Neuron (in vitro differentiated cells): ENCODE measurements at regions not wholly inside any gene's neighbourhood (a gene's known extent, or its start where the extent isn't known, plus 50 kb on each side); places are given as distances from the start of the nearest gene placed in this dataset.
"Not testable (repeated sequence)": the region's sequence is repeated elsewhere in the genome, so short reads cannot be mapped to it uniquely, and the experiment has no call there.

ENCODE experiments used
- H2AFZ ChIP-seq: one replicate; pipeline ENCODE4 v1.6.1; 2013; ENCODE audit warnings: low read depth, mild to moderate bottlenecking, inconsistent platforms, low read length, moderate library complexity
- H3K27me3 ChIP-seq: one replicate; pipeline ENCODE4 v1.6.1; 2013; ENCODE audit warnings: low read length; ENCODE audit not compliant: insufficient read depth
- H3K36me3 ChIP-seq: one replicate; pipeline ENCODE4 v1.6.1; 2013; ENCODE audit warnings: low read length; ENCODE audit not compliant: insufficient read depth
- H3K4me1 ChIP-seq: one replicate; pipeline ENCODE4 v1.6.1; 2013; ENCODE audit warnings: low read length; ENCODE audit not compliant: insufficient read depth
- H3K4me3 ChIP-seq: 2 replicates; pipeline ENCODE4 v1.5.1; 2013; ENCODE audit warnings: mild to moderate bottlenecking, low read length, moderate library complexity
- H3K9me3 ChIP-seq: one replicate; pipeline ENCODE4 v1.6.1; 2013; ENCODE audit warnings: low read length

- not testable (repeated sequence) for H3K9me3 ChIP-seq, H2AFZ ChIP-seq, H3K4me1 ChIP-seq, H3K36me3 ChIP-seq, H3K4me3 ChIP-seq, H3K27me3 ChIP-seq
Observed at GRCh38 chr1:149635290-149635899, 51.7 kb downstream of the PPIAL4C start.

GRCh38 chr1:149636286-149637122, 52.9 kb downstream of the PPIAL4C start:
- H3K9me3 ChIP-seq, H3K36me3 ChIP-seq, H2AFZ ChIP-seq, H3K4me1 ChIP-seq, H3K27me3 ChIP-seq: not testable (repeated sequence)
- peak overlapping the region; percentile 57 for H3K4me3 ChIP-seq

DNA sequence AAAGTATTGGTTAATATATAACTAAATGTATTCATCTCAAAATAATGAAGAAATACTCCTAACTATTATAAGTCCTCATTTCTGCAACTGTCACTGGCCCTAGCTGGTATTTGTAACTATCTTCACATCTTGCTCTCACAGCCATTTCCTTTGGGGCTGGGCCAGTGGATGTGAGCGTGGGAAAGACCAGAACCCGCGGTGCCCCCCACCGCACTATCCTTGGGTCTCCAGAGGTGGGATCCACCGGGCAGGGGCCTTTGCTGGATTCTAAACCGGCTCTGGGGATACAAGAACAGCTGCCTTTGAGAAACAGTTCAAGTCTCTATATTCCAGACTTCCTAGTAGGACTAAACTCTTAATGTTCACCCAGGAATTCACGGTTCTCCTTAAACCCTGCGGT, 54.8 kb downstream of the PPIAL4C start:
- H3K36me3 ChIP-seq, H3K4me3 ChIP-seq, H3K4me1 ChIP-seq, H2AFZ ChIP-seq, H3K27me3 ChIP-seq, H3K9me3 ChIP-seq: not testable (repeated sequence)

- not testable (repeated sequence) for H2AFZ ChIP-seq, H3K36me3 ChIP-seq, H3K27me3 ChIP-seq, H3K9me3 ChIP-seq, H3K4me3 ChIP-seq, H3K4me1 ChIP-seq
Observed at GRCh38 chr1:149638901-149639658, 55.4 kb downstream of the PPIAL4C start.

DNA sequence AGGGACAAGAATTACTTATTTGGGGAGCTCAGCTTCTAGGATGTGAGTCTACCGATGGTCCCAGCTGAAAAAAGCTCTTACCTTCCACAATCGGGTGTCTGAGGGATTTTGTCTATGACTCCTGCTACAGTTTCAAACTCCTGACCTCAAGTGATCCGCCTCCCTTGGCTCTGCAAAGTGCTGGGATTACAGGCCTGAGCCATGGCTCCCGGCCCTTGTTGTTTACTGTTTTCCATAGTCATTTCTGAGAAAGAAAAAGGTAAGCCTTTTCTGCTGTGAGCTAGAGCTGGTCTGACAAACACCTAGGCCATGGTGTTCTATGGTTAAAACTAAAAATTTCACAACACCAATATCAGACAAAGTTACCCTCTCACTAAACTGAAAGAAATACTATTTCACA, 57.5 kb downstream of the PPIAL4C start:
- not testable (repeated sequence) for H3K9me3 ChIP-seq, H3K27me3 ChIP-seq, H2AFZ ChIP-seq, H3K36me3 ChIP-seq, H3K4me3 ChIP-seq, H3K4me1 ChIP-seq

GRCh38 chr1:149644818-149645217, 61.2 kb downstream of the PPIAL4C start:
- not testable (repeated sequence) for H2AFZ ChIP-seq, H3K4me1 ChIP-seq, H3K36me3 ChIP-seq, H3K27me3 ChIP-seq, H3K9me3 ChIP-seq, H3K4me3 ChIP-seq

DNA sequence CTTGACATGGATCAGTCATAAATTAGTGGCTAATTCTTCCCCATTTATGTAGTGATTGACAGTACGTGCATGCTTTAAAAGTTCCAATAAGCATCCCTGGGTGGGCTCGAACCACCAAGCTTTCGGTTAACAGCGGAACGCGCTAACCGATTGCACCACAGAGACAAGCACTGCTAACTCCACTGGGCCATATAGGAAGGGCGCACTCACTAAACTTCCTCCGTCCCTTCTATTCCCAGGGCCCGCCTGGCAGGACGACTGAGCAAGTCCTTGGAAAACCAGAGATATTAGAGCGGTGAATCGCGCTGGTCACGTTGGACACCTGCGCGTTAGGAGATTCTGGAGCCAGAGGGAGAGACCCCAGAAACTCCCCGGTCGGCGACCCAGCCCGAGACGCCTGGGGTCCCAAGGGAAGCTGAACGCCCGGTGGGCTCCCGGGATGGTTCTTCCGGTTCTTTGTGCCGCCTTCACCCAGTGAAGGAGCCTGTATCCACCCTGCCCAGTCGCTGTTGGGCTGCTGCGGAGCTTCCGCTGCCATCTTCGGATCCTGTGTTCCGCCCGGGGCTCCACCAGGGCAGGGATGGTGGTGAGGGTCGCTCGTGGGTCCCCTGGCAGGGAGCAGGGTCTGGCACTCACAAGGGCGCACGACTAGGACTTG, 62.8 kb downstream of the PPIAL4C start:
- H2AFZ ChIP-seq, H3K27me3 ChIP-seq, H3K4me1 ChIP-seq, H3K36me3 ChIP-seq, H3K9me3 ChIP-seq, H3K4me3 ChIP-seq: not testable (repeated sequence)

GRCh38 chr1:149647018-149647373, 63.3 kb downstream of the PPIAL4C start:
- not testable (repeated sequence) for H3K27me3 ChIP-seq, H2AFZ ChIP-seq, H3K4me1 ChIP-seq, H3K4me3 ChIP-seq, H3K36me3 ChIP-seq, H3K9me3 ChIP-seq

DNA sequence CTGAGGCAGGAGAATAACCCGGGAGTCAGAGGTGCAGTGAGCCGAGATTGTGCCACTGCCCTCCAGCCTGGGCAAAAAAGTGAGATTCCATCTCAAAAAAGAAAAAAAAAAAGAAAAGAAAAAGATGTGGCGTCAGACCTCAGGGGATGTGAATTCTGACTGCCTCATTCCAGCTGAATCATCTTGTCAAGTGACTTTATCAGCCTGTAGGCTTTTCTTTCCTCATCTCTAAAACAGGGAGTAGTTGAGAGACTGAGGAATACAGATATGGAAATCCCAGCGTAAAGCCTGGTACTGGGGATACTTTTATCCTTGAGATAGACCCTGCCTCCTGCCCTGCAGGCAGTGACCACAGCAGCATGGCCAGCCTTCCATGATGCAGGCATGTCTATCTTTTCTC, 74.1 kb downstream of the PPIAL4C start:
- H3K4me3 ChIP-seq, H3K27me3 ChIP-seq, H3K36me3 ChIP-seq, H3K9me3 ChIP-seq, H2AFZ ChIP-seq, H3K4me1 ChIP-seq: not testable (repeated sequence)

DNA sequence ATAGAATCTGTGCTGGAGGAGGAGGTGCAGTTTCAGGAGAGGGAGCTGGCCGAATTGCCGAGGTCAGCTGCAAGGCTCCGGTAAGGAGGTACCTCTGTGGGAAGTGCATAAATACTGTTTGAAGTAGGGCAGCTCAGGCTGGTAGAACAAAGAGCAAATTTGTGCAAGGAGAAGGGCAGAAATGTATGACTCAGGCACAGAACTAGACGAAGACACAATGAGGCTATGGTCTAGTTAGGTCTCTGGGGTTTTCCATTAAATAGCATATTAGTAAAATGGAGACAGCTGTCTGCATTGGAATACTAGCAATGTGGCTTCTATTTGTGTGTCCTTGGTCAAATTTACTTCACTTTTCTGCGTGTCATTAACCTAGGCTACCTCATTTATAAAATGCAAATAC, 74.5 kb downstream of the PPIAL4C start:
- not testable (repeated sequence) for H3K4me3 ChIP-seq, H3K36me3 ChIP-seq, H3K4me1 ChIP-seq, H3K27me3 ChIP-seq, H2AFZ ChIP-seq, H3K9me3 ChIP-seq

- not testable (repeated sequence) for H3K4me1 ChIP-seq, H3K4me3 ChIP-seq, H3K36me3 ChIP-seq, H3K27me3 ChIP-seq, H3K9me3 ChIP-seq, H2AFZ ChIP-seq
Observed at GRCh38 chr1:149664624-149665023, 81.0 kb downstream of the PPIAL4C start.

GRCh38 chr1:149665033-149665432, 81.4 kb downstream of the PPIAL4C start:
- not testable (repeated sequence) for H3K27me3 ChIP-seq, H3K4me3 ChIP-seq, H3K4me1 ChIP-seq, H3K9me3 ChIP-seq, H3K36me3 ChIP-seq, H2AFZ ChIP-seq

DNA sequence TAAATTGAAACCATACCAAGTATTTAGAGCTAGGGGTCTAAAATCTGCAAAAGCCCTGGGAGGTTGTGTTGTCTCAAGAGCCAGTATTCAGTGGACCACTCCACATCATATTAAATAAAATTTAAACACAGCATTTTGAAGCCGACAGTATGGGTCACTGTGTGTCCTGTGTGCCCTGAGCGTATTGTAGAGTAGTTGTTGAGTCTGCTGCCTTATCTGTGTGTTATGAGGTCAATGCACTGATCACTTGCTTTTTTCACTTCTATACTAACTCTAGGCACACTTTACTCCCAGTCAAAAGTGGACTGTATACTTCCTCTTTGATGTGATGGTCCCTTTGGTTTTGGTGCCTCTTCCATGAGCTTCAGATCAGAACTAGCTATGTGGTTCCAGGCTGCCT, 81.9 kb downstream of the PPIAL4C start:
- H3K4me3 ChIP-seq, H3K9me3 ChIP-seq, H3K27me3 ChIP-seq, H3K36me3 ChIP-seq, H2AFZ ChIP-seq, H3K4me1 ChIP-seq: not testable (repeated sequence)
